Adrenal gland (tissue), 9 donors: ENCODE measurements at regions not wholly inside any gene's neighbourhood (a gene's known extent, or its start where the extent isn't known, plus 50 kb on each side); places are given as distances from the start of the nearest gene placed in this dataset.

ENCODE experiments used
- DNase-seq, 7 donors: peaks; one replicate each; pipeline ENCODE4 v3.0.0-alpha.2; 2019 to 2020
- H3K27ac ChIP-seq, 5 donors: fragments of 200-600 bp; sonication (generic) in 4 of 5; 1 replicate in 3 of 5; 2 replicates in 2 of 5; pipeline versions ENCODE4 v1.5.1 to v1.8.0; 2016 to 2020; ENCODE audit warnings: mild to moderate bottlenecking in 1 of 5
- H3K27me3 ChIP-seq: fragments of 200-600 bp; 2 replicates; pipeline ENCODE4 v1.8.0; 2021
- H3K36me3 ChIP-seq, 2 donors: fragments of 200-600 bp; replicated peaks in 1 of 2; 1 replicate in 1 of 2; 2 replicates in 1 of 2; pipeline versions ENCODE4 v1.5.1 to v1.8.0; 2018 to 2022
- H3K4me1 ChIP-seq, 2 donors: fragments of 200-600 bp; replicated peaks in 1 of 2; 1 replicate in 1 of 2; 2 replicates in 1 of 2; pipeline versions ENCODE4 v1.5.1 to v1.8.0; 2018 to 2021
- H3K4me3 ChIP-seq, 4 donors: fragments of 200-600 bp; sonication (generic) in 3 of 4; one replicate each; pipeline ENCODE4 v1.5.1; 2016 to 2018
- H3K9me3 ChIP-seq, 3 donors: fragments of 200-600 bp; sonication (generic) in 1 of 3; replicated peaks in 1 of 3; 1 replicate in 2 of 3; 2 replicates in 1 of 3; pipeline versions ENCODE4 v1.5.1 to v1.8.0; 2016 to 2021
- CTCF ChIP-seq, 6 experiments: fragments of 450-650 bp in 4 of 6; fragments of 200-600 bp in 2 of 6; sonication (generic) in 1 of 6; IDR thresholded peaks; 1 replicate in 5 of 6; 2 replicates in 1 of 6; pipeline versions ENCODE4 v1.5.1 to v1.8.0; 2016 to 2021; ENCODE audit warnings: antibody characterized with exemption in 6 of 6, mild to moderate bottlenecking in 2 of 6, moderate library complexity in 1 of 6
- POLR2A ChIP-seq, 2 donors: fragments of 450-650 bp; IDR thresholded peaks; one replicate each; pipeline ENCODE4 v1.6.1; 2017; ENCODE audit warnings: antibody characterized with exemption in 2 of 2, mild to moderate bottlenecking in 2 of 2, moderate library complexity in 1 of 2
- WGBS, 4 donors: extraction: QIAGEN DNeasy Blood & Tissue Kit in 2 of 4; methylation state at CpG; one replicate each; pipeline versions ENCODE4 v1.1.5 to v1.1.7; 2013 to 2017; 5-methylcytosine and 5-hydroxymethylcytosine counted together
- intact Hi-C, 2 donors: fragments of 100-400 bp; cut with DNase I; formaldehyde crosslinking; loops; one replicate each; pipeline versions ENCODE4 v1.14.1 to v1.15.0; 2022 to 2023
- donor health status: healthy with polysubstance abuse.
- donor health status: Bipolar disorder and iron deficiency.
- donor health status: DM: yes; HTN: yes; CAD: no.
- donor health status: DM: no; HTN: no; CAD: no.
- donor health status: DM: no; HTN: no; CAD: no.

- no peak overlapping the region for H3K4me3 ChIP-seq
- no peaks in the 10 kb centered on the region for H3K4me1 ChIP-seq
- no peaks in the 10 kb centered on the region for H3K9me3 ChIP-seq
- no peak overlapping the region for H3K27ac ChIP-seq
- no peak for DNase-seq
- TF ChIP-seq CTCF (IDR thresholded peaks at IDR 0.05) (no peak), POLR2A (IDR thresholded peaks at IDR 0.05) (no peak)
- WGBS, 4 donors = 84 to 90% (median 87%) methylated on average over 4 of the region's 4 CpGs
- intact Hi-C loops = no loop called here
- H3K36me3 ChIP-seq = no peaks in the 10 kb centered on the region
- H3K27me3 ChIP-seq = no peaks in the 10 kb centered on the region
Measured at GRCh38 chr5:98516701-98517100, 256.8 kb upstream of the RGMB start.

DNA sequence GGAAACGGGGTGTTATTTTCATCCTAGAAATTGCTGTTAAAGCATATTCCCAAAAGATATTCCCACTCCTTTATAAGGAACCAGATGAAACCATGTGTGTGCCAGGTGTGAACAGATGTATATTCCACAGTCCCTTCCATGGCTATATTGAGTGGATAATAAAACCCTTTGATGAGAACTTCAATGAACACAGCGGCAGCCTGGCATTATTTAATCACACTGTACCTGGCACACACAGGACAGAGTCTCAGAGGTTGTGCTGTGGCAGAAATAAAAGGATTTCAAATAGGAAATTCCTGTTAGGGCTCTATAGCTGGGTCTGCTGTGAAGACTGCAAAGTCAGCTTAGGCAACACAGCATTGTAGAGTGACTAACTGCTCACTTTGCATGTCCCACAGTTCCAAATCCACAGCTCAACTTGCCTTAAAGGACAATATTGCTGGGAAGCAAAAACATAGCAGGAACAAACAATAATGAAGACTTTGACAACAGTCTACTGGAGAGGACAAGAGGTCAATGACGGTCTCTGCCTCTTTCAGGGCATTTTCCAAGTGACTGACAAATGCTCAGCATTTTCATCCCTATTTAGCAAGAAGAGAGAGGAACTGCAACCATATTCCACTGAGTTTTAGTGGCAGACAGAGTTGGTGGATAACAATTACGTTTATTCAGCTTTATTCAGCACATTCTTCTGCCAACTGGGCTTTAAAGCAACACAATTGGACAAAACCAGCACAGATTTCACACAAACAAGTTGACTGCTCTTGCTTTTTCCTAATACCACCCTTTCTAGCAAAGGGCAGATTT, 255.7 kb upstream of the RGMB start:
- intact Hi-C loops = no loop called here

GRCh38 chr5:98518754-98519153, 254.7 kb upstream of the RGMB start:
- no peak for TF ChIP-seq POLR2A (IDR thresholded peaks at IDR 0.05)
- TF ChIP-seq CTCF (IDR thresholded peaks at IDR 0.05) = no peak
- H3K27ac ChIP-seq = no peak overlapping the region
- H3K27me3 ChIP-seq = no peaks in the 10 kb centered on the region
- H3K4me1 ChIP-seq = no peaks in the 10 kb centered on the region
- no peaks in the 10 kb centered on the region for H3K9me3 ChIP-seq
- 10 to 29% (median 20%) methylated on average over 1 of the region's 1 CpG for WGBS, 4 donors
- no peaks in the 10 kb centered on the region for H3K36me3 ChIP-seq
- no peak for DNase-seq
- intact Hi-C loops = no loop called here
- no peak overlapping the region for H3K4me3 ChIP-seq

More for the DNA sequence above, 255.7 kb upstream of the RGMB start:
- H3K36me3 ChIP-seq = no peaks in the 10 kb centered on the region
- no peak for DNase-seq
- TF ChIP-seq POLR2A (IDR thresholded peaks at IDR 0.05) (no peak), CTCF (IDR thresholded peaks at IDR 0.05) (no peak)
- H3K27me3 ChIP-seq = no peaks in the 10 kb centered on the region
- H3K27ac ChIP-seq = no peak overlapping the region
- WGBS, 4 donors = 64 to 77% (median 69%) methylated on average over 4 of the region's 4 CpGs
- no peaks in the 10 kb centered on the region for H3K4me1 ChIP-seq
- H3K9me3 ChIP-seq = no peaks in the 10 kb centered on the region
- no peak overlapping the region for H3K4me3 ChIP-seq

DNA sequence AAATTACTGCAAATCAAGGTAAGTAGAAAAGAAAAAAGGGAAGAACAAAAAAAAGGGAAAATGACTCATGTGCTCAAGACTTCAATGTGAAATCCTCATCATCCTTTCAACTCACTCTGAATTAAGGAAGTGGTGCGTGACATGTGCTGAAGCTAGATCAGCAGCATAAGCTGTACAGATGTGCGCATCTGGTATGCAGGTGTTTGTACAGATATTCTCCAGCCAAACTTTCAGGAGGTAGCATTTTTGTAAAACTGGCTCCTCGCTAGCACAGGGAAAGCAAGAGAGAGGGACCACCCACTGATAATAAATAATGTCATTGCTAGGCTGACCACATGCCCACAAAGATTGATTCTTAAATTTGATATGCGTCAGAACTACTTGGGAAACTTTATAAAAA, 253.9 kb upstream of the RGMB start:
- Histone ChIP-seq H3K27ac (no peak overlapping the region), H3K27me3 (no peaks in the 10 kb centered on the region), H3K9me3 (no peaks in the 10 kb centered on the region), H3K4me3 (no peak overlapping the region), H3K4me1 (no peaks in the 10 kb centered on the region), H3K36me3 (no peaks in the 10 kb centered on the region)
- TF ChIP-seq POLR2A (IDR thresholded peaks at IDR 0.05) (no peak), CTCF (IDR thresholded peaks at IDR 0.05) (no peak)
- 70 to 85% (median 78%) methylated on average over 4 of the region's 4 CpGs for WGBS, 4 donors
- no peak for DNase-seq
- intact Hi-C loops = no loop called here
